HG02852 (cell line): ENCODE measurements at regions not wholly inside any gene's neighbourhood (a gene's known extent, or its start where the extent isn't known, plus 50 kb on each side); places are given as distances from the start of the nearest gene placed in this dataset.
A peak's percentile ranks its signal among the peaks of the same experiment; 100 is the strongest.
"Not testable (repeated sequence)": the region's sequence is repeated elsewhere in the genome, so short reads cannot be mapped to it uniquely, and the experiment has no call there.

ENCODE experiments used
- ATAC-seq: cut with Tn5 transposase; IDR thresholded peaks from one replicate; pipeline ENCODE4 v1.9.1; 2021; ENCODE audit warnings: mild to moderate bottlenecking, moderate library complexity; ENCODE audit not compliant: unreplicated experiment

DNA sequence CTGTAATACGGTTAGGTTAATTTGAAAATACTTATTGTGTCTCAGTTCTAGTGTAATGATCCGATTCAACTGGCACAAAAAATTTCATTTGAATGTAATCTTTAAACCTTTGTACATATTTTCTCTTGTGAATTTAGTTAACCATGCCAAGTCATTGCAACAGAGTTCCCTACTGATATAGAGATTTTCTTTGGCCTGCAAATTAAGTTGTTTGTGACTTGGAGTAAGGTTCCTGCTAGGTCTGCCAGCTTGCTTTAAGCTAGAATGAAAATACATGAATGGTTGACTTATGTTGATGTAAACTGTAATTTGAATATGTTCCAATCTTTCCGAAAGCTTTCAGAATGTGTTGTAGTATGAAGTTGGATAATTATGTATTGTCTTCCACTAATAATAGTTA, 1004.1 kb upstream of the EDIL3 start:
- ATAC-seq, result no peak

DNA sequence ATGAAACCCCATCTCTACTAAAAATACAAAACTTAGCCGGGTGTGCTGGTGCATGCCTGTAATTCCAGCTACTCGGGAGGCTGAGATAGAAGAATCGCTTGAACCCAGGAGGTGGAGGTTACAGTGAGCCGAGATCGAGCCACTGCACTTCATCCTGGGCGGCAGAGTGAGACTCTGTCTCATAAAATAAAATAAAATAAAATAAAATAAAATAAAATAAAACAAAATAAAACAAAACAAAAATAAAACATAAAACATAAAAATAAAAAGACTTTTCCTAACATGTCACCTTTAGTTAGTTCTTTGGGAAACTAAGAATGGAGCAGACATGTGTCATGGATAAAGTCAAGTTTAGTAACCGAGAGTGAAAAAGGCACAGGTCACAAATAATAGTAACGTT, 1007.6 kb upstream of the EDIL3 start:
- ATAC-seq, result not testable (repeated sequence)

- no peak for ATAC-seq
These were observed 1010.8 kb upstream of the EDIL3 start for GRCh38 chr5:85395526-85395925.

GRCh38 chr5:85397451-85397850, 1012.8 kb upstream of the EDIL3 start:
- ATAC-seq, result no peak

DNA sequence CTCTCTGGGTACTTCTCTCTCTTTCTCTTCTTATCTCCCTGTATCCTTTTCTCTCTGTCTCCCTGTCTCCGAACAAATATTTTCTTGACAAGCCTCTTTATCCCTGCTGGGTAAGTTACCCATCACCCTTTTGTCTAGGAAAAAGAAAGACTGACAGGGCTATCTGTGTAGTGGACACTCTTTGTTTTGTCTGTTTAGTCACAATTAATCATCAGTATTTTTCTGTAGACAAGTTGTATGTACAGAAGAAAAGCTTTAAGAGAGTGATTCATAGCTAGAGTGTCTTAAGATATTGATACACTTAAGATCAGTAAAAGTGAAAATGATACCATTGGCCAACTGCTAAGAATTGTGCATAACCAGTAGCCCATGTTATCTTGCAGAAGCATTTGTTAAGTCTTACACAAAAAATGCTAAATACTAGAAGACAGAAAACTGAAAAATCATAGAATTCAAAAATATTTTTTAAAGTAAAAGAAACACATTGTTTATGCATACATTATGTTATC, 1043.8 kb upstream of the EDIL3 start:
- no peak for ATAC-seq

- not testable (repeated sequence) for ATAC-seq
These were observed 1047.0 kb upstream of the EDIL3 start for GRCh38 chr5:85431726-85432125.

GRCh38 chr5:85441156-85441555, 1056.5 kb upstream of the EDIL3 start:
- no peak for ATAC-seq

- no peak for ATAC-seq
These were observed 1057.2 kb upstream of the EDIL3 start for GRCh38 chr5:85441853-85442252.

DNA sequence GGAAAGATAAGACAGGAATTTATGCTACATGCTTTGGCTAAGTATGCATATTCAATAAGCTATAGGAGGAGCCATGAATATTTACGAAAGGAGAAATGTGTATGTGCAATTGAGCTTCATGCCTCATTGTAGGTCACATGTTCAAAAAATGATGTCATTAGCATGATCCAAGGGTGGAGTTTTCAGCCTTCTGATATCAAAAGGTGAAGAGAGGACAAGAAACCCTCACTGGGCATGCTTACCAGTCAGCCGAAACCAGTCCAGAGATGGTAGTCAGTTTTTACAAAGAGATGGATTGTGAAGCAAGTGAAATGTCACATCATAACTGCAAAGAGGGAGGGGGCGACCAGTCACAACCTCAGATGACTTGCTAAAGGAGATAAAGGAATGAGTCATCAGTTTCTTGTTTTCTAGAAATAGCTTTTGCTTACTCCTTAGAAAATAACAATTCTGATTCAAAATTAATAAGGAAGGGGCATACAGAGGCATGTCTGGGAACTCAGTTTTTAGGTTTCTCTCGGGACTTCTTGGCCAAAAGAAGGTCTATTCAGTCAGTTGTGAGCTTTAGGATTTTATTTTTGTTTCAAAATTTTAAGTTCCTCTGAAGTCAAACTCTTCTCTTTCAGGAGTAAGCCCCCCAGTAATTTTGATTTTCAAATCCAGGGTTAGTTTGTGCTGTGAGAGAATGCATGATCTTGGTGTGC, 1067.8 kb upstream of the EDIL3 start:
- peak; percentile 55 for ATAC-seq

DNA sequence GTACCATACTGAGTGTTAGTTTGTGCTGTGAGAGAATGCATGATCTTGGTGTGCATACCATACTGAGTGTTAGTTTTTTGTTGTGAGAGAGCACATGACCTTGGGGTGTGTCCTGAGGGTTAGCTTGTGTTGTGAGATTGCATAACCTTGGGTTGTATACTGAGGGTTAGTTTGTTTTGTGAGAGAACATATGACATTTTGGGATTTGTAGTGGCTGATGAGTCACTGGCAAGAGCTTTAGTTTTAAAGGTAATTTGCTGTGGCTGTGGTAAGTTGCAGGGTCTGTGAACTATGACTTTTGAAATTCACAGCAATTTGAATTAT, 1068.3 kb upstream of the EDIL3 start:
- no peak for ATAC-seq

DNA sequence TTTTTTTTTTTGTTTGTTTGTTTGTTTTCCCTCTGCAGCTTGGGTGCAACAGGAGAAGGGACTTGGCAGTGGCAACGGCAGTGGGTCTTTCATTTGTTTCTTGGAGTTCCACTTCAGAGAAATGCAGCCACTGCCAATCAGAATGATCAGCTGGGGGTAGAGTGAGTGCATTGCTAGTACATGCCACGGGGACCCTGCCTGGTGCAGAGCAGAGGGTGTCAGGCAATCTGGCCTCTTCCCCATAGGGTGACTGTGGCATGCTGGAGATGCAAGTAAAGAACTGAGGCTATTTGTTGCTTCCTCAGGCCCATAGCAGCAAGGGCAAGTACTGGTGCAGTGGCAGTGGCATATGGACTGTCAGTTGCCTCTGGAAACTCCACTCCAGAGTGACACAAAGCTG, 1073.6 kb upstream of the EDIL3 start:
- no peak for ATAC-seq

DNA sequence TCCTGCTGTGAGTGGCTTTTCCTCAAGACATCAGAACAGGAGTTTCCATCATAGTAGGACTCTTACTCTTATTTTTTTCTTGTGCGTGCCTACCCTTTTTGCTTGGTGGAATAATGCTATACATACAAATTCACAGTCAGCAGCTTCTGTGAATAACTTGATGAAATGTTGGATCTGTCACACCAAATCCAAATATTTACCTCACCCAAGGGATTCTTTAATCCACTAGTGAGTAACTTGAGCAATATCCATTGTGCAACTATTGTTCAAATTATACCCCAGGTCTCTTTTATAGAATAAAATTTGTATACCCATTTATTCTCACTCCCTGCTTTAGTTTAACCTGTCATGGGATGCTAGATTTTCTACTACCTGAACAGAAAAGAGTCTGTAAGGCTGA, 1078.3 kb upstream of the EDIL3 start:
- no peak for ATAC-seq

GRCh38 chr5:85466423-85466822, 1081.7 kb upstream of the EDIL3 start:
- ATAC-seq, result no peak

DNA sequence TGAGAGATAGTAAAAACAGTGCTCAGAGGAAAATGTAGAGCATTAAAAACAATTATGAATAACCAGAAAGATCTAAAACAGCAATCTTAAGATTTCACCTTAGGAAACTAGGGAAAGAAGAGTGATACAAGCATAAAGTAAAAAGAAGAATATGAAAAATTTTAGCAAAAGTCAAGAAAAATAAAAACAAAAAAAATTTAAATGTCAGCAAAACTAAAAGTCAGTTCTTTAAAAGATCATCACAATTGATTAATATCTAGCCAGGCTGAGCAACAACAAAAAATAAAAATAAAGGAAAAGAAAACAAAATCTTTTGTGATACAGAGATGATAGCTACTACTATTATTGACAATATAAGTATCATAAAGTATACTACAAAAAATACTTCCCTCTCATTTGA, 1088.1 kb upstream of the EDIL3 start:
- no peak for ATAC-seq

DNA sequence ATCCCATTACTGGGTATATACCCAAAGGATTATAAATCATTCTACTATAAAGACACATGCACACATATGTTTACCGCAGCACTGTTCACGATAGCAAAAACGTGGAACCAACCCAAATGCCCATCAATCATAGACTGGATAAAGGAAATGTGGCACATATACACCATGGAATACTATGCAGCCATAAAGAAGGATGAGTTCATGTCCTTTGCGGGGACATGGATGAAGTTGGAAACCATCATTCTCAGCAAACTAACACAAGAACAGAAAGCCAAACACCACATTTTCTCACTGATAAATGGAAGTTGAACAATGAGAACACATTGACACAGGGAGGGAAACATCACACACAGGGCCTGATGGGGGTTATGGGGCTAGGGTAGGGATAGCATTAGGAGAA, 1090.5 kb upstream of the EDIL3 start:
- ATAC-seq, result not testable (repeated sequence)

DNA sequence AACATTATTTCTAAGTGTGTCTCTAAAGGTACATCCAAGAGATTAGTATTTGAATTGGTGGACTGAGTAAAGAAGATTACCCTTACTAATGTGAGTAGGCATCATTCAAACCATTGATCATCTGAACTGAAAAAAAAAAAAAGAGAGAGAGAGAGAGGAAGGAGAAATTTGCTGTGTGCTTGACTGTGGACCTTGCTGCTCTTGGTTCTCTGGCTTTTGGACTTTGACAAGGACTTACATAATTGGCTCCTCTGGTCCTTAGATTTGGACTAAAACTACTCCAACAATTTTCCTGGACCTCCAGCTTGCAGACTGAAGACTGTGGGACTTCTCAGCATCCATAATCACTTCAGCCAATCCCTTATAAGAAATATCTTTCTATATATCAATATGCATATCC, 1091.9 kb upstream of the EDIL3 start:
- no peak for ATAC-seq

DNA sequence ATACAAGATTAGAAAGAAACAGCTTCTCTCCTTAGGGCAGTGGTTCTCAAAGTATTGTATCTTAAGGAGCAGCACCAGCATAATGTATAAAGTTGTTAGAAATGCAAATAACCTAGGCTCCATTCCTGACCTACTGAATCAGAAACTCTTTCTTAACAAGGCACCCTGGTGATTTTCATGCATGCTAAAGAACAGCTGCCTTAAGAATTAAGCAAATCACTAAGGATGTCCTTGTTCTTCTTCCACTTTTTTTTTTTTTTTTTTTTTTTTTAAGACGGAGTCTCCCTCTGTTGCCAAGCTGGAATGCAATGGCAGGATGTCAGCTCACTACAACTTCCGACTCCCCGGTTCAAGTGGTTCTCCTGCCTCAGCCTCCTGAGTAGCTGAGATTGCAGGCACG, 1095.2 kb upstream of the EDIL3 start:
- ATAC-seq, result no peak

GRCh38 chr5:85484982-85485574, 1100.4 kb upstream of the EDIL3 start:
- ATAC-seq, result no peak

- no peak for ATAC-seq
These were observed 1103.6 kb upstream of the EDIL3 start for GRCh38 chr5:85488295-85488694.

GRCh38 chr5:85500869-85501268, 1116.2 kb upstream of the EDIL3 start:
- no peak for ATAC-seq

GRCh38 chr5:85512896-85513295, 1104.8 kb upstream of the COX7C start:
- ATAC-seq, result no peak

- no peak for ATAC-seq
These were observed 1102.2 kb upstream of the COX7C start for GRCh38 chr5:85515588-85515987.

- ATAC-seq, result no peak
These were observed 1100.4 kb upstream of the COX7C start for GRCh38 chr5:85517386-85517785.
